Stimulated activated naive B cell treated with anti-CD40 and anti-IgM and Interleukin-4, amounts not matched to agents 10 μg/mL and 1 μg/mL and 100 μg/mL, for 72 hours (primary cell): ENCODE measurements at regions not wholly inside any gene's neighbourhood (a gene's known extent, or its start where the extent isn't known, plus 50 kb on each side); places are given as distances from the start of the nearest gene placed in this dataset.

Experiments
- ATAC-seq, 2 donors: fragments of 150-1000 bp; cut with Tn5 transposase; replicated peaks; 2 replicates each; pipeline ENCODE4 v1.10.0; 2021; ENCODE audit warnings: moderate library complexity in 1 of 2
- DNase-seq: peaks from one replicate; pipeline ENCODE4 v3.0.0; 2021
- H3K27ac Mint-ChIP-seq: one replicate; pipeline ENCODE4 v1.8.0; 2022; ENCODE audit warnings: mild to moderate bottlenecking, mixed read lengths
- H3K27me3 Mint-ChIP-seq, 2 donors: one replicate each; pipeline ENCODE4 v1.8.0; 2022; ENCODE audit warnings: mixed read lengths in 2 of 2
- H3K36me3 Mint-ChIP-seq, 2 donors: one replicate each; pipeline ENCODE4 v1.8.0; 2022; ENCODE audit warnings: mixed read lengths in 2 of 2, mild to moderate bottlenecking in 1 of 2
- H3K4me1 Mint-ChIP-seq, 2 donors: one replicate each; pipeline ENCODE4 v1.8.0; 2022; ENCODE audit warnings: mixed read lengths in 2 of 2, mild to moderate bottlenecking in 1 of 2
- H3K4me3 Mint-ChIP-seq, 2 donors: one replicate each; pipeline ENCODE4 v1.8.0; 2022; ENCODE audit warnings: mild to moderate bottlenecking in 2 of 2, mixed read lengths in 2 of 2, moderate library complexity in 1 of 2
- H3K9me3 Mint-ChIP-seq, 2 donors: one replicate each; pipeline ENCODE4 v1.8.0; 2022; ENCODE audit warnings: mixed read lengths in 2 of 2, mild to moderate bottlenecking in 1 of 2

DNA sequence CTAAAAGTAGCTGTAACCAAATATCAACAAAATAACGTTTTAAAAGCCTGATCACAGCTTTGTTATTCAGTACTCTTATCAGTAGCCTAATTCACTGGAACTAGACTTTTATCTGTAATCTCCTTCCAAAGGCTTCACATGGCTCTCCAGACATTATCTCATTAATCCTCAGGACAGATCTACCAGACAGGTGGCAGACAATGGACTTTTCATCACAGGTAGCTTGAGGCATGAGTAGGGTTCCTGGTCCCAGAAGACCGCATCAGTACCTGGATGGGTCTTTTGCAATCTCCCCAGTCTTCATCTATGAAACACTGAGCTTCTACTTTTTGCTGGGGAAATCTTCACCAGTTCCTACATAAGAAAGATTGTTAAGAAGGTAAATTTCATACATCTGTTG, 132.2 kb upstream of the FOXD3 start:
- H3K9me3 Mint-ChIP-seq = no peaks in the 10 kb centered on the region
- no peak for DNase-seq
- H3K4me3 Mint-ChIP-seq = no peak overlapping the region
- H3K27me3 Mint-ChIP-seq = no peaks in the 10 kb centered on the region
- H3K4me1 Mint-ChIP-seq = no peaks in the 10 kb centered on the region
- no peaks in the 10 kb centered on the region for H3K36me3 Mint-ChIP-seq
- no peak overlapping the region for H3K27ac Mint-ChIP-seq
- no peak for ATAC-seq

GRCh38 chr1:63198871-63199394, 123.4 kb upstream of the FOXD3 start:
- H3K9me3 Mint-ChIP-seq = no peaks in the 10 kb centered on the region
- no peak overlapping the region for H3K4me3 Mint-ChIP-seq

GRCh38 chr1:63199706-63200335, 122.5 kb upstream of the FOXD3 start:
- ATAC-seq (no peak), DNase-seq (no peak)
- H3K4me1 Mint-ChIP-seq = no peaks in the 10 kb centered on the region
- no peak overlapping the region for H3K4me3 Mint-ChIP-seq
- no peak overlapping the region for H3K27ac Mint-ChIP-seq
- no peaks in the 10 kb centered on the region for H3K36me3 Mint-ChIP-seq
- H3K27me3 Mint-ChIP-seq = peaks cover 4 to 13% of the 10 kb centered on the region in 2 donors
- no peaks in the 10 kb centered on the region for H3K9me3 Mint-ChIP-seq

More at GRCh38 chr1:63198871-63199394, 123.4 kb upstream of the FOXD3 start:
- no peak overlapping the region for H3K27ac Mint-ChIP-seq
- ATAC-seq (no peak), DNase-seq (no peak)
- H3K36me3 Mint-ChIP-seq = no peaks in the 10 kb centered on the region
- no peaks in the 10 kb centered on the region for H3K4me1 Mint-ChIP-seq
- H3K27me3 Mint-ChIP-seq = peaks cover 4 to 13% of the 10 kb centered on the region in 2 donors

GRCh38 chr1:63200676-63201075, 121.7 kb upstream of the FOXD3 start:
- ATAC-seq (no peak), DNase-seq (no peak)
- H3K36me3 Mint-ChIP-seq = no peaks in the 10 kb centered on the region
- no peak overlapping the region for H3K4me3 Mint-ChIP-seq
- no peaks in the 10 kb centered on the region for H3K4me1 Mint-ChIP-seq
- H3K27me3 Mint-ChIP-seq = peaks cover 6 to 13% of the 10 kb centered on the region in 2 donors
- no peaks in the 10 kb centered on the region for H3K9me3 Mint-ChIP-seq
- no peak overlapping the region for H3K27ac Mint-ChIP-seq

GRCh38 chr1:63203641-63204040, 118.7 kb upstream of the FOXD3 start:
- peaks cover 0 to 2% of the 10 kb centered on the region in 2 donors for H3K9me3 Mint-ChIP-seq
- H3K4me3 Mint-ChIP-seq = no peak overlapping the region
- H3K27me3 Mint-ChIP-seq = peaks cover 18 to 25% of the 10 kb centered on the region in 2 donors
- DNase-seq (no peak), ATAC-seq (no peak)
- no peaks in the 10 kb centered on the region for H3K4me1 Mint-ChIP-seq
- H3K27ac Mint-ChIP-seq = no peak overlapping the region
- H3K36me3 Mint-ChIP-seq = no peaks in the 10 kb centered on the region

DNA sequence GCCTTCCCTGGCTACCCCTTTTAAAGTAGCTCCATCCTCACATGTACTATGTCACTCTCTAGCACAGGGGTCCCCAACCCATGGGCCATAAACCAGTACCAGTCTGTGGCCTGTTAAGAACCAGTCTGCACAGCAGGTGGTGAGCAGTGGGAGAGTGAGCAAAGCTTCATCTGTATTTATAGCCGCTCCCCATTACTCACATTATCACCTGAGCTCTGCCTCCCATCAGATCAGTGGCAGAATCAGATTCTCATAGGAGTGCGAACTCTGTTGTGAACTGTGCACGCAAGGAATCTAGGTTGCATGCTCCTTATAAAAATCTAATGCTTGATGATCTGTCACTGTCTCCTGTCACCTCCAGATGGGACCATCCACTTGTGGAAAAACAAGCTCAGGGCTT, 116.6 kb upstream of the FOXD3 start:
- H3K27me3 Mint-ChIP-seq = peaks cover 20 to 25% of the 10 kb centered on the region in 2 donors
- no peak for DNase-seq
- H3K9me3 Mint-ChIP-seq = peaks cover 0 to 2% of the 10 kb centered on the region in 2 donors
- H3K36me3 Mint-ChIP-seq = no peaks in the 10 kb centered on the region
- H3K4me1 Mint-ChIP-seq = no peaks in the 10 kb centered on the region
- H3K4me3 Mint-ChIP-seq = no peak overlapping the region
- no peak for ATAC-seq
- no peak overlapping the region for H3K27ac Mint-ChIP-seq

DNA sequence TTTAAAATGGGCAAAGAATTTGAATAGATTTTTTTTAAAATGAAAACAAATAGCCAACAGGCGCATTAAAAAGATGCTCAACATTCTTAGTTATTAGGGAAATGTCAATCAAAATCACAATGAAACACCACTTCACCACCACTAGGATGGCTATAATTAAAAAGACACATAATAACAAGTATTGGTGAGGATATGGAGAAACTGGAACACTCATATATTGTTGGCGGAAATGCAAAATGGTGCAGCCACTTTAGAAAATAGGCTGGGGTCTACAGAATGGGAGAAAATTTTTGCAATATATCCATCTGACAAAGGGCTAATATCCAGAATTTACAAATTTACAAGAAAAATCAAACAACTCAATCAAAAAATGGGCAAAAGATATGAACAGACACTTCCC, 107.8 kb upstream of the FOXD3 start:
- Mint-ChIP-seq H3K4me3 (no peak overlapping the region), H3K9me3 (peaks cover 3 to 9% of the 10 kb centered on the region in 2 donors), H3K27me3 (peaks cover 1 to 7% of the 10 kb centered on the region in 2 donors), H3K4me1 (no peaks in the 10 kb centered on the region), H3K27ac (no peak overlapping the region), H3K36me3 (no peaks in the 10 kb centered on the region)
- no peak for ATAC-seq
- no peak for DNase-seq

- H3K27me3 Mint-ChIP-seq = peaks cover 7 to 25% of the 10 kb centered on the region in 2 donors
- no peak for ATAC-seq
- H3K9me3 Mint-ChIP-seq = no peaks in the 10 kb centered on the region
- no peak overlapping the region for H3K4me3 Mint-ChIP-seq
- no peaks in the 10 kb centered on the region for H3K36me3 Mint-ChIP-seq
- H3K4me1 Mint-ChIP-seq = no peaks in the 10 kb centered on the region
- no peak overlapping the region for H3K27ac Mint-ChIP-seq
- DNase-seq = no peak
Observed at GRCh38 chr1:63223426-63223825, 98.9 kb upstream of the FOXD3 start.

DNA sequence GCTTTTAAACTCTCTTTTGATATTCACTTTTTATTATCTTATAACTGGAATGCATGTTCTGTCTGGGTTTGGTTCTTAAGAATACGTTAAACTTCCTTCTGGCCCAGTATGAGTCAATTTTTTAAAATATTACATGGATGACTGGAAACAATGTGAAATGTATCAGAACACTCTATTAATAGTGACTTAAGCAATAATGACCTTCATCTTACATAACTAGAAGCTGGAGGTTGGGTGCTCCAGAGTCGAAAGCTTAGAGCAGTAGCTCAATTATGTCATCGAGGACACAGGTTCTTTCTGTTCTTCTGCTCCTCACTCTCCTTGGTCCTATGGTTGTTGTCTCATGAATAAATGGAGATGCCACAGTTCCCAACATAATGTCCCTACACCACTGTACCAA, 91.6 kb upstream of the FOXD3 start:
- Mint-ChIP-seq H3K27ac (no peak overlapping the region), H3K4me1 (no peaks in the 10 kb centered on the region), H3K4me3 (no peak overlapping the region), H3K9me3 (peaks cover 4 to 8% of the 10 kb centered on the region in 2 donors), H3K27me3 (peaks cover 0 to 19% of the 10 kb centered on the region in 2 donors), H3K36me3 (no peaks in the 10 kb centered on the region)
- DNase-seq = no peak
- ATAC-seq = no peak

GRCh38 chr1:63238721-63239120, 83.6 kb upstream of the FOXD3 start:
- Mint-ChIP-seq H3K9me3 (peaks cover 4 to 8% of the 10 kb centered on the region in 2 donors), H3K4me1 (no peaks in the 10 kb centered on the region), H3K4me3 (no peak overlapping the region), H3K27me3 (peaks cover 6 to 19% of the 10 kb centered on the region in 2 donors), H3K27ac (no peak overlapping the region), H3K36me3 (no peaks in the 10 kb centered on the region)
- ATAC-seq (no peak), DNase-seq (no peak)

DNA sequence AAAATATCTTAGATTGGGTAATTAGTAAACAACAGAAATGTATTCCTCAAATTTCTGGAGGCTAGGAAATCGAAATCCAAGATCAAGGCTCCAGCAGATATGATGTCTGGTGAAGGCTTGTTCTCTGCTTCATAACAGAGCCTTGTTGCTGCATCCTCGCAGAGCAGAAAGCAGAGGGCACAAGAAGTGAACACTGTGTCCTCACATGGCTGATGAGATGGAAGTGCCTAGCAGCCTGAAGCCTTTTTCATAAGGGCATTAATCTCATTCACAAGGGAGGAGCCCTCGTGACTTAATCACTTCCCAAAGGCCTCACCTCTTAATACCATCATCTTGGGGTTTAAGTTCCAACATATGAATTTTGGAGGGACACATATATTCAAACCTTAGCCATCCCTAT, 77.2 kb upstream of the FOXD3 start:
- ATAC-seq (no peak), DNase-seq (no peak)
- Mint-ChIP-seq H3K9me3 (peaks cover 0 to 2% of the 10 kb centered on the region in 2 donors), H3K4me1 (no peaks in the 10 kb centered on the region), H3K27ac (no peak overlapping the region), H3K4me3 (no peak overlapping the region), H3K36me3 (no peaks in the 10 kb centered on the region), H3K27me3 (peaks cover 4 to 5% of the 10 kb centered on the region in 2 donors)

GRCh38 chr1:63248216-63248615, 74.2 kb upstream of the FOXD3 start:
- Mint-ChIP-seq H3K4me3 (no peak overlapping the region), H3K36me3 (no peaks in the 10 kb centered on the region), H3K4me1 (no peaks in the 10 kb centered on the region), H3K27me3 (peaks cover 4 to 5% of the 10 kb centered on the region in 2 donors), H3K27ac (no peak overlapping the region), H3K9me3 (peaks cover 0 to 2% of the 10 kb centered on the region in 2 donors)
- ATAC-seq (no peak), DNase-seq (no peak)

- Mint-ChIP-seq H3K4me1 (no peaks in the 10 kb centered on the region), H3K27ac (no peak overlapping the region), H3K4me3 (no peak overlapping the region), H3K9me3 (no peaks in the 10 kb centered on the region), H3K27me3 (peaks cover 4 to 22% of the 10 kb centered on the region in 2 donors), H3K36me3 (no peaks in the 10 kb centered on the region)
- no peak for DNase-seq
- no peak for ATAC-seq
Observed at GRCh38 chr1:63255153-63255552, 67.2 kb upstream of the FOXD3 start.

- DNase-seq (no peak), ATAC-seq (no peak)
- H3K4me1 Mint-ChIP-seq = no peaks in the 10 kb centered on the region
- no peaks in the 10 kb centered on the region for H3K9me3 Mint-ChIP-seq
- H3K27ac Mint-ChIP-seq = no peak overlapping the region
- no peaks in the 10 kb centered on the region for H3K36me3 Mint-ChIP-seq
- no peak overlapping the region for H3K4me3 Mint-ChIP-seq
- H3K27me3 Mint-ChIP-seq = peaks cover 16 to 29% of the 10 kb centered on the region in 2 donors
Observed at GRCh38 chr1:63261736-63262458, 60.5 kb upstream of the FOXD3 start.

DNA sequence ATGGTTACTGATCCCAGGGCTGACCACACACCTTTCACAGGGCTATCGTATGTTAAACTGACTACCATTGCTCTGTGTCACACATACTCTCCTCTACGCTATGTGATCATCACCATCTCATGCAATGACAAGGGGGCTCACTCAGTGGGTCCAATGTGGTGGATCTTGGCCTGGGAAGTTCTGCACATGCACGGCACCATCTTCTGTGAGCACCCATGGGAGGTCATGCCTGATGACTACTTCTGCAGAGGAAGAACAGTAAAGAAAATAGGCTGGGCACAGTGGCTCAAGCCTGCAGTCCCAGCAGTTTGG, 60.0 kb upstream of the FOXD3 start:
- H3K27ac Mint-ChIP-seq = no peak overlapping the region
- no peak for ATAC-seq
- DNase-seq = no peak
- no peaks in the 10 kb centered on the region for H3K36me3 Mint-ChIP-seq
- H3K4me3 Mint-ChIP-seq = no peak overlapping the region
- H3K27me3 Mint-ChIP-seq = peaks cover 16 to 24% of the 10 kb centered on the region in 2 donors
- H3K4me1 Mint-ChIP-seq = no peaks in the 10 kb centered on the region
- no peaks in the 10 kb centered on the region for H3K9me3 Mint-ChIP-seq
